ENCODE measurements at regions not wholly inside any gene's neighbourhood (a gene's known extent, or its start where the extent isn't known, plus 50 kb on each side); places are given as distances from the start of the nearest gene placed in this dataset.

GRCh38 chr10:4131407-4132215 lies 346.6 kb upstream of the KLF6 start:
- Histone ChIP-seq H3K27ac (peak overlapping the region; percentile 54), H4K20me1 (ENCODE audit: insufficient read depth, poor library complexity, severe bottlenecking) (no peaks in the 10 kb centered on the region), H2AFZ (no peak overlapping the region), H3K36me3 (replicated peaks; ENCODE audit: insufficient read depth, low read depth) (no peaks in the 10 kb centered on the region), H3K4me2 (peak overlapping the region; percentile 3), H3K9me2 (replicated peaks; ENCODE audit: insufficient read depth) (no peaks in the 10 kb centered on the region), H3K4me1 (ENCODE audit: insufficient read depth) (peaks cover 9% of the 10 kb centered on the region), H3K9me3 (ENCODE audit: low read depth) (no peaks in the 10 kb centered on the region), H3K79me2 (no peaks in the 10 kb centered on the region), H3K27me3 (no peaks in the 10 kb centered on the region), H3K4me3 (no peak overlapping the region)
- TF ChIP-seq EZH2 (IDR thresholded peaks at IDR 0.05; ENCODE audit: borderline replicate concordance) (no peak), EZH2phosphoT487 (IDR thresholded peaks at IDR 0.05; ENCODE audit: low read depth, severe bottlenecking, unreplicated experiment) (no peak)
- peak; percentile 15 for DNase-seq (ENCODE audit: low spot score)
- 77% methylated on average over 5 of the region's 5 CpGs for WGBS (ENCODE audit: low lambda C conversion rate, missing lambda C conversion rate)

- no peaks in the 10 kb centered on the region for H3K79me2 ChIP-seq
- H3K36me3 ChIP-seq (replicated peaks; ENCODE audit: insufficient read depth, low read depth) = no peaks in the 10 kb centered on the region
- 73% methylated on average over 4 of the region's 4 CpGs for WGBS (ENCODE audit: low lambda C conversion rate, missing lambda C conversion rate)
- no peaks in the 10 kb centered on the region for H3K9me3 ChIP-seq (ENCODE audit: low read depth)
- H3K4me2 ChIP-seq = no peak overlapping the region
- TF ChIP-seq CTCF (IDR thresholded peaks at IDR 0.05; ENCODE audit: poor library complexity) = no peak
- no peak for TF ChIP-seq EZH2phosphoT487 (IDR thresholded peaks at IDR 0.05; ENCODE audit: low read depth, severe bottlenecking, unreplicated experiment)
- TF ChIP-seq EZH2 (IDR thresholded peaks at IDR 0.05; ENCODE audit: borderline replicate concordance) = no peak
- no peak overlapping the region for H3K4me3 ChIP-seq
- peaks cover 9% of the 10 kb centered on the region for H3K4me1 ChIP-seq (ENCODE audit: insufficient read depth)
- no peaks in the 10 kb centered on the region for H3K27me3 ChIP-seq
- H3K9me2 ChIP-seq (replicated peaks; ENCODE audit: insufficient read depth) = no peaks in the 10 kb centered on the region
- H3K27ac ChIP-seq = peak overlapping the region; percentile 54
- H2AFZ ChIP-seq = peak overlapping the region; percentile 14
- H4K20me1 ChIP-seq (ENCODE audit: insufficient read depth, poor library complexity, severe bottlenecking) = no peaks in the 10 kb centered on the region
- no peak for DNase-seq (ENCODE audit: low spot score)
Observed at GRCh38 chr10:4130685-4131084, 345.7 kb upstream of the KLF6 start.

- no peak for DNase-seq (ENCODE audit: low spot score)
- TF ChIP-seq EZH2phosphoT487 (IDR thresholded peaks at IDR 0.05; ENCODE audit: low read depth, severe bottlenecking, unreplicated experiment) (no peak), EZH2 (IDR thresholded peaks at IDR 0.05; ENCODE audit: borderline replicate concordance) (no peak), CTCF (IDR thresholded peaks at IDR 0.05; ENCODE audit: poor library complexity) (no peak)
- Histone ChIP-seq H3K36me3 (replicated peaks; ENCODE audit: insufficient read depth, low read depth) (no peaks in the 10 kb centered on the region), H3K27ac (no peak overlapping the region), H4K20me1 (ENCODE audit: insufficient read depth, poor library complexity, severe bottlenecking) (no peaks in the 10 kb centered on the region), H3K9me3 (ENCODE audit: low read depth) (no peaks in the 10 kb centered on the region), H3K4me3 (no peak overlapping the region), H2AFZ (no peak overlapping the region), H3K4me2 (no peak overlapping the region), H3K27me3 (no peaks in the 10 kb centered on the region), H3K4me1 (ENCODE audit: insufficient read depth) (peaks cover 9% of the 10 kb centered on the region), H3K9me2 (replicated peaks; ENCODE audit: insufficient read depth) (no peaks in the 10 kb centered on the region), H3K79me2 (no peaks in the 10 kb centered on the region)
- 83% methylated on average over 12 of the region's 12 CpGs for WGBS (ENCODE audit: low lambda C conversion rate, missing lambda C conversion rate)
Observed at GRCh38 chr10:4129866-4130477, 345.0 kb upstream of the KLF6 start.
